ENCODE measurements at regions not wholly inside any gene's neighbourhood (a gene's known extent, or its start where the extent isn't known, plus 50 kb on each side); places are given as distances from the start of the nearest gene placed in this dataset.

DNA sequence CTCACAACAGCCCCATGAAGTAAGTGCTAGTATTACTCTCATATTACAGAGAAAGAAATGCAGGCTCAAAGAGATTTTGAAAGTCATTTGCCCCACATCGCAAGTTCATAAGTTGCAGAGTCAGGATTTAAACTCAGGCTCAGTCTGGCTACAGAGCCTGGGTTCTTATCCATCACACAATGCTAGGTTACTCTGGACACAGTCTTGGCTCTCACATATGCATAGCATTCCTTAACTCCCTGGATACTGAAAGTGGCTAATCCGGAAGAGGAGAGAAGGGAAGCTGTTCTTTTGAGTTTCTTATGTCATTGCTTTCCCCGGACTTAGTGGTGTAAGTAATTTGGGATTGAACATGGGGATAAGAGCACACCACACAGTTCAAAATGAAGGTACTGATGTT is 357.4 kb upstream of the PLXNA2 start:
- ATAC-seq, result no peak

DNA sequence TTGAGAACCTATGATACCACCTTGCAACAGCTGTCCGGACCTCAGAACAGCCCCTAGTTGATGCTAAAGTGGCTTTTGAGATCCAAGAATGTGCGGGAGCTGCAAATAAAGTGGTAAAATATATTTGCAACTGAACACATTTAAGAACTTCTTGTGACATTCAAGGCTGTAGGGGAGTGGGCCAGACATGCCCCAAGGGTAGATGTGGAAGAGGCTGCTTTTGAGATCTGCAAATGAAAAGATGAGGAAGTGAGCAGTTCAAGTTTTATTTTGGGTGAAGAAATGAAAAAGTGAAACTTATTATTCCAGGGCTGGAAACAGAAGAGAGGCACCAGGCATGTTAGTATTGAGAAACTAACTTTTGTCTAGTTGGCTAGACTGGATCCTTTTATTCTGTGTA is 359.5 kb upstream of the PLXNA2 start:
- ChIA-PET CTCF (interaction anchor here (0.6 kb wide), 1 partner anchor 807 kb away, joined by 4 read pairs; no protein-coding TSS in a partner anchor), POLR2A (no interaction called here)
- intact Hi-C loops (cut with micrococcal nuclease; ENCODE audit: unreplicated experiment), result no loop called here
- no peaks in the 10 kb centered on the region for H3K4me1 ChIP-seq (ENCODE audit: control insufficient read depth, insufficient read depth, low read length)
- no peaks in the 10 kb centered on the region for H3K9me3 ChIP-seq (ENCODE audit: control insufficient read depth, insufficient read depth, low read depth, low read length)
- in situ Hi-C loops (cut with HindIII; ENCODE audit: low pct_unique_long_range_greater_than_20kb, low sequenced_read_pairs), result no loop called here
- DNase-seq (ENCODE audit: low read depth, low spot score) (no peak), ATAC-seq (no peak)
- H3K27ac ChIP-seq (ENCODE audit: low read length), result no peak overlapping the region
- BruUV-seq (replicated peaks), result no TSS peak
- no peak overlapping the region for H3K4me3 ChIP-seq (ENCODE audit: low read depth in 2 of 2, low read length in 2 of 2)
- no peaks in the 10 kb centered on the region for H3K36me3 ChIP-seq (ENCODE audit: control insufficient read depth, insufficient read depth, low read length)
- H3K27me3 ChIP-seq (ENCODE audit: control insufficient read depth, insufficient read depth, low read length), result no peaks in the 10 kb centered on the region
- no peak for TF ChIP-seq TCF7L2 (IDR thresholded peaks at IDR 0.05; ENCODE audit: low read depth, low read length)

More for the DNA sequence above, 357.4 kb upstream of the PLXNA2 start:
- H3K36me3 ChIP-seq (ENCODE audit: control insufficient read depth, insufficient read depth, low read length), result no peaks in the 10 kb centered on the region
- intact Hi-C loops (cut with micrococcal nuclease; ENCODE audit: unreplicated experiment) (no loop called here), in situ Hi-C loops (cut with HindIII; ENCODE audit: low pct_unique_long_range_greater_than_20kb, low sequenced_read_pairs) (no loop called here)
- H3K4me1 ChIP-seq (ENCODE audit: control insufficient read depth, insufficient read depth, low read length), result no peaks in the 10 kb centered on the region
- DNase-seq (ENCODE audit: low read depth, low spot score), result no peak
- TF ChIP-seq, protein P1, sequence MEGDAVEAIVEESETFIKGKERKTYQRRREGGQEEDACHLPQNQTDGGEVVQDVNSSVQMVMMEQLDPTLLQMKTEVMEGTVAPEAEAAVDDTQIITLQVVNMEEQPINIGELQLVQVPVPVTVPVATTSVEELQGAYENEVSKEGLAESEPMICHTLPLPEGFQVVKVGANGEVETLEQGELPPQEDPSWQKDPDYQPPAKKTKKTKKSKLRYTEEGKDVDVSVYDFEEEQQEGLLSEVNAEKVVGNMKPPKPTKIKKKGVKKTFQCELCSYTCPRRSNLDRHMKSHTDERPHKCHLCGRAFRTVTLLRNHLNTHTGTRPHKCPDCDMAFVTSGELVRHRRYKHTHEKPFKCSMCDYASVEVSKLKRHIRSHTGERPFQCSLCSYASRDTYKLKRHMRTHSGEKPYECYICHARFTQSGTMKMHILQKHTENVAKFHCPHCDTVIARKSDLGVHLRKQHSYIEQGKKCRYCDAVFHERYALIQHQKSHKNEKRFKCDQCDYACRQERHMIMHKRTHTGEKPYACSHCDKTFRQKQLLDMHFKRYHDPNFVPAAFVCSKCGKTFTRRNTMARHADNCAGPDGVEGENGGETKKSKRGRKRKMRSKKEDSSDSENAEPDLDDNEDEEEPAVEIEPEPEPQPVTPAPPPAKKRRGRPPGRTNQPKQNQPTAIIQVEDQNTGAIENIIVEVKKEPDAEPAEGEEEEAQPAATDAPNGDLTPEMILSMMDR (IDR thresholded peaks at IDR 0.05), result no peak
- TF ChIP-seq TCF7L2 (IDR thresholded peaks at IDR 0.05; ENCODE audit: low read depth, low read length) (no peak), SIN3A (IDR thresholded peaks at IDR 0.05; ENCODE audit: borderline replicate concordance, insufficient read depth, low read depth, low read length) (no peak), POLR2AphosphoS5 (IDR thresholded peaks at IDR 0.05; ENCODE audit: low read depth, low read length) (no peak)
- TF ChIP-seq, protein P2, sequence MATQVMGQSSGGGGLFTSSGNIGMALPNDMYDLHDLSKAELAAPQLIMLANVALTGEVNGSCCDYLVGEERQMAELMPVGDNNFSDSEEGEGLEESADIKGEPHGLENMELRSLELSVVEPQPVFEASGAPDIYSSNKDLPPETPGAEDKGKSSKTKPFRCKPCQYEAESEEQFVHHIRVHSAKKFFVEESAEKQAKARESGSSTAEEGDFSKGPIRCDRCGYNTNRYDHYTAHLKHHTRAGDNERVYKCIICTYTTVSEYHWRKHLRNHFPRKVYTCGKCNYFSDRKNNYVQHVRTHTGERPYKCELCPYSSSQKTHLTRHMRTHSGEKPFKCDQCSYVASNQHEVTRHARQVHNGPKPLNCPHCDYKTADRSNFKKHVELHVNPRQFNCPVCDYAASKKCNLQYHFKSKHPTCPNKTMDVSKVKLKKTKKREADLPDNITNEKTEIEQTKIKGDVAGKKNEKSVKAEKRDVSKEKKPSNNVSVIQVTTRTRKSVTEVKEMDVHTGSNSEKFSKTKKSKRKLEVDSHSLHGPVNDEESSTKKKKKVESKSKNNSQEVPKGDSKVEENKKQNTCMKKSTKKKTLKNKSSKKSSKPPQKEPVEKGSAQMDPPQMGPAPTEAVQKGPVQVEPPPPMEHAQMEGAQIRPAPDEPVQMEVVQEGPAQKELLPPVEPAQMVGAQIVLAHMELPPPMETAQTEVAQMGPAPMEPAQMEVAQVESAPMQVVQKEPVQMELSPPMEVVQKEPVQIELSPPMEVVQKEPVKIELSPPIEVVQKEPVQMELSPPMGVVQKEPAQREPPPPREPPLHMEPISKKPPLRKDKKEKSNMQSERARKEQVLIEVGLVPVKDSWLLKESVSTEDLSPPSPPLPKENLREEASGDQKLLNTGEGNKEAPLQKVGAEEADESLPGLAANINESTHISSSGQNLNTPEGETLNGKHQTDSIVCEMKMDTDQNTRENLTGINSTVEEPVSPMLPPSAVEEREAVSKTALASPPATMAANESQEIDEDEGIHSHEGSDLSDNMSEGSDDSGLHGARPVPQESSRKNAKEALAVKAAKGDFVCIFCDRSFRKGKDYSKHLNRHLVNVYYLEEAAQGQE (IDR thresholded peaks at IDR 0.05; ENCODE audit: insufficient read depth in 1 of 2, low read depth in 2 of 2, low read length in 1 of 2), result no peak
- POLR2A ChIA-PET, result no interaction called here
- no peak overlapping the region for H3K27ac ChIP-seq (ENCODE audit: low read length)
- H3K4me3 ChIP-seq (ENCODE audit: low read depth in 2 of 2, low read length in 2 of 2), result no peak overlapping the region
- H3K9me3 ChIP-seq (ENCODE audit: control insufficient read depth, insufficient read depth, low read depth, low read length), result no peaks in the 10 kb centered on the region
- BruUV-seq (replicated peaks), result no TSS peak
- CTCF ChIA-PET, result no interaction called here
- no peaks in the 10 kb centered on the region for H3K27me3 ChIP-seq (ENCODE audit: control insufficient read depth, insufficient read depth, low read length)

DNA sequence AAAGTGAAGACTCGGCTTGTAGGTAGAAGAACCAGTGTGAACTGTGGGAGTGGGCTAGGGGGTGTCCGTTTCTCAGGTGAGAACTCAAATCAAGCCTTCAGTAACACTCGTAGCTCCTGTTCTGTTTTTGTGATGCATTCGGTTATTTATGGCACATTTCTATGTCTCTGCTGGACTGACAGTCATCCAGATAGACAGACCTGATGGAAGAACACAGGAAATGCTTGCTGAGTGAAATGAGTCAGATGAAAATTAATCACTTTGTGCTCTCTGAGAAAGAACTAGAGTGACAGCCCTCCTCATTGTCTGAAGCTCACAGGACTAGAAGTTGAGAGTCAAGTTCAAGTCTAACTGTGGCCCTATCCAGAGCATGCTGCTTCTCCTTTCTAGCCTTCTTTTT is 360.1 kb upstream of the PLXNA2 start:
- intact Hi-C loops (cut with micrococcal nuclease; ENCODE audit: unreplicated experiment), result no loop called here
- TF ChIP-seq SIN3A (IDR thresholded peaks at IDR 0.05; ENCODE audit: borderline replicate concordance, insufficient read depth, low read depth, low read length), result no peak
- TF ChIP-seq, protein P1 (IDR thresholded peaks at IDR 0.05), result no peak
- TF ChIP-seq POLR2AphosphoS5 (IDR thresholded peaks at IDR 0.05; ENCODE audit: low read depth, low read length), result no peak
- no peak for TF ChIP-seq TCF7L2 (IDR thresholded peaks at IDR 0.05; ENCODE audit: low read depth, low read length)
- TF ChIP-seq, protein P2 (IDR thresholded peaks at IDR 0.05; ENCODE audit: insufficient read depth in 1 of 2, low read depth in 2 of 2, low read length in 1 of 2), result no peak
- Histone ChIP-seq H3K9me3 (ENCODE audit: control insufficient read depth, insufficient read depth, low read depth, low read length) (no peaks in the 10 kb centered on the region), H3K27me3 (ENCODE audit: control insufficient read depth, insufficient read depth, low read length) (no peaks in the 10 kb centered on the region), H3K4me1 (ENCODE audit: control insufficient read depth, insufficient read depth, low read length) (no peaks in the 10 kb centered on the region), H3K4me3 (ENCODE audit: low read depth in 2 of 2, low read length in 2 of 2) (no peak overlapping the region), H3K27ac (ENCODE audit: low read length) (no peak overlapping the region), H3K36me3 (ENCODE audit: control insufficient read depth, insufficient read depth, low read length) (no peaks in the 10 kb centered on the region)
- CTCF ChIA-PET, result no interaction called here
- BruUV-seq (replicated peaks), result no TSS peak
- ATAC-seq (0 out of 2 replicates have a peak, but pooled peaks have one; percentile 56), DNase-seq (ENCODE audit: low read depth, low spot score) (peak; percentile 39)
- POLR2A ChIA-PET, result no interaction called here
- in situ Hi-C loops (cut with HindIII; ENCODE audit: low pct_unique_long_range_greater_than_20kb, low sequenced_read_pairs), result no loop called here
